Memory B cell (primary cell): ENCODE measurements at regions not wholly inside any gene's neighbourhood (a gene's known extent, or its start where the extent isn't known, plus 50 kb on each side); places are given as distances from the start of the nearest gene placed in this dataset.

Experiments
- ATAC-seq: fragments of 150-1000 bp; cut with Tn5 transposase; 2 replicates; pipeline ENCODE4 v1.10.0; 2021; ENCODE audit warnings: low read depth, mild to moderate bottlenecking, moderate library complexity
- DNase-seq, 2 donors: peaks; one replicate each; pipeline ENCODE4 v3.0.0; 2022; ENCODE audit warnings: low spot score in 2 of 2
- H3K27ac Mint-ChIP-seq: one replicate; pipeline ENCODE4 v1.8.0; 2022; ENCODE audit warnings: mild to moderate bottlenecking, moderate library complexity, mixed read lengths
- H3K27me3 Mint-ChIP-seq: one replicate; pipeline ENCODE4 v1.8.0; 2022; ENCODE audit warnings: mixed read lengths
- H3K36me3 Mint-ChIP-seq: one replicate; pipeline ENCODE4 v1.8.0; 2022; ENCODE audit warnings: mild to moderate bottlenecking, mixed read lengths
- H3K4me1 Mint-ChIP-seq: one replicate; pipeline ENCODE4 v1.8.0; 2022; ENCODE audit warnings: mixed read lengths
- H3K4me3 Mint-ChIP-seq: one replicate; pipeline ENCODE4 v1.8.0; 2022; ENCODE audit warnings: mild to moderate bottlenecking, moderate library complexity, mixed read lengths
- H3K9me3 Mint-ChIP-seq: one replicate; pipeline ENCODE4 v1.8.0; 2022; ENCODE audit warnings: mixed read lengths

DNA sequence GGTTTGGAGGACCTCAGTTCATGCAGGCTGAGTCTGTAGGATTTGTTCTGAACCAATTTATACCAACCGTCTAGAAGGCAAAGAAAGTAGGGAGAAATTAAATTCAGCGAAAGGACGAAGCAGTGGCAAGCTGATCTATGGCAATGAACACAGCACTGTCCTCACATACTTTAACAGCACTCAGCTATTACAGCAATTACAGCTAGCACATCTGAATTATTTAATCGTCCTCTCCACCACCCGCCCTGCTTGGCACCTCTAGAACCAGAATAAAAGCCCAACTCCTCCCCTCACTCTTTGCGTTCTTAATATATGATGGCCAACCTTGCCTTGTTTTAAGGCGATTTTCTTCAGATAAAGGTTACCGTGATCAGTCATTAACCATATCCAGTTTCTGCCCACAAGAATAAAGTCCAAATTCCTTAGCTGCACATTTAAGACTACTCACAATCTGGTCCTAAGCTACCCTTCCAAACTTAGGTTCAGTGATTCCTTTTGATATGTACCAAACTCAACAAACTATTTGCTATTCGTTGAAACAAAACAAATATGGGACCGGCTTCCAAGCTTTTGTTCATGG, 169.4 kb upstream of the ESRRG start:
- no peaks in the 10 kb centered on the region for H3K9me3 Mint-ChIP-seq
- H3K4me1 Mint-ChIP-seq = no peaks in the 10 kb centered on the region
- DNase-seq (no peak), ATAC-seq (no peak)
- no peaks in the 10 kb centered on the region for H3K36me3 Mint-ChIP-seq
- H3K27me3 Mint-ChIP-seq = no peaks in the 10 kb centered on the region
- H3K27ac Mint-ChIP-seq = no peak overlapping the region
- no peak overlapping the region for H3K4me3 Mint-ChIP-seq

DNA sequence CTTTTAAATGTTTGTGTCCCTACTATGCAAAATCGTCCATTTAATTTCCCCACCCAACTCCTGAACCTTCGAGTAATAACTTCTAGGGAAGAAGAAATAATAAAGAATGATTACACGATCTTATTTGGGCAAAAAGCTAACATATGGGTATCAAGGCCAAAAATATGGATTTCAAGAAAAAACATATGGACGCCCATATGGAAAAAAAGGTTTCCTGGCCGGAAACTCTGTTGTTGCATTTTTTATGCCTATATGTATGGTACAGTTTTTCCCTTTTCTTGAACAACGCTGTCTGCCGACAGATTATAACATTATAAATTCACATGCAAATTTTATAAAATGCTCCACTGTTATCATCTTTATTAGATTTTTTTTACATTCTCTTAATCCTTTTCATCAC, 167.6 kb upstream of the ESRRG start:
- Mint-ChIP-seq H3K27me3 (no peaks in the 10 kb centered on the region), H3K4me3 (no peak overlapping the region), H3K9me3 (no peaks in the 10 kb centered on the region), H3K27ac (no peak overlapping the region), H3K36me3 (no peaks in the 10 kb centered on the region), H3K4me1 (no peaks in the 10 kb centered on the region)
- ATAC-seq = no peak
- no peak for DNase-seq

DNA sequence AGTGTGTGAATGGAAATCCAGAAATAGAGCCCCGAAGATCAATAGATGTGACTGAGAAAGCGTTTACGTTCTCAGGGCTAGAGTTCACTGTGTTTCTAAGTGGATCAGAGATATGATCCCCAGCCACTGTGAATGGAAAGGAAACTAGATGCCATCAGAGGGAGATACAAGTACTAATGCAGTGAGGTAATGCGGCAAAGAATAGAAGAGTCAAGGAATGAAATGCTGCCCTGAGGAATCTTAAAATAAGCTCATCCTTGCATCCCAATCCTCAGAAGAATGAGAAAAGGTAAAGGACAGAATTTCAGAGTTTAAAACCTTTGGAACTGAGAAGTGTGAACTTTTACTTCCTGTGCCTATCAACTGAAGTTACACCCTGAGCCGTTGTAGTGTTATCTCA, 165.5 kb upstream of the ESRRG start:
- no peak for DNase-seq
- ATAC-seq = no peak
- H3K36me3 Mint-ChIP-seq = no peaks in the 10 kb centered on the region
- H3K9me3 Mint-ChIP-seq = no peaks in the 10 kb centered on the region
- H3K4me3 Mint-ChIP-seq = no peak overlapping the region
- no peak overlapping the region for H3K27ac Mint-ChIP-seq
- no peaks in the 10 kb centered on the region for H3K27me3 Mint-ChIP-seq
- no peaks in the 10 kb centered on the region for H3K4me1 Mint-ChIP-seq

DNA sequence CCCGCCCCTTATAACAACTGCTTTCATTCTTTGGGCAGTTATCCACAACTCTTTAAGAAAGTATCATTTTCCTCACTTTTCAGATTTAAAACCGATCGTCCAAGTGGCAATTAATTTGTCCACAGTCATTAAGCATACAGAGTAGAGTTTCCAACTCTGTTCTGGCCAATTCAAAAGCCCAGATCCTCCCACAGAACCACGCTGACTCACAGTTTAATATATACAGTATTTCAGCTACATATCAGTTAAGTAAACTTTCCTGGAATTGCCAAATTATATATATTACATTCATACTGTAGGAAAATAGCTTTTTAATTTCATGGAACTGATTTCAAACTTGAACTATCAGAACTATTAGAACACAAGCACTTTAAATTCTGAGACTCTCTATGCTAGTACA, 163.8 kb upstream of the ESRRG start:
- no peaks in the 10 kb centered on the region for H3K9me3 Mint-ChIP-seq
- H3K4me1 Mint-ChIP-seq = no peaks in the 10 kb centered on the region
- H3K27ac Mint-ChIP-seq = no peak overlapping the region
- H3K4me3 Mint-ChIP-seq = no peak overlapping the region
- ATAC-seq = no peak
- H3K36me3 Mint-ChIP-seq = no peaks in the 10 kb centered on the region
- no peaks in the 10 kb centered on the region for H3K27me3 Mint-ChIP-seq
- no peak for DNase-seq

DNA sequence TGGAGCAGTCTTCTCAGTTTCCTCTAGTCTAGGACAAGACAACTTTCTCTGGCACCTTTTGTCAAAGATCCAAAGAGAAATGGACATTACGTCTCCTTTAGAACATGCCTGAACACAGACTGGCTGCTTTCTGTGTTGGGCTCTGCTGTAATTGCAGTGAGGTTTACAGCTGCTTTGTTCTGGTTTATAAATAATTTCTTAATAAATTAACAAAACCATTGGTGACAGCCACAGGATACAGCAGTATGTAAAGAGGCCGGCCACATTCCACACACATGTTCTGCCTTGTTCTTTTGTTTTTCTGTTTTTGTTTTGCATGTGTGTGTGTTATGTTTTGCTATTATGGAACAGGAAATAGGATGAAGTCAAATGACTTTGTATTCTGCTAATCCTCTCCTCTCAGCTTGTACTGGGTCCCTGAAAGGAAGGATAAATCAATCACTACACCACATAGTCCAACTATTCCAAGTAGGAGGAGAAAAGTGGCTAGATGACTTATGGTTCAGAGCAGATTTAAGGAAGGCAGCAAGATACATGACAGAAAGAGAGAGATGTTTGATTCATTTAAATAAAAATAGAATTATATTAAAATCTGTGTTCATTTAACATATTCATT, 161.5 kb upstream of the ESRRG start:
- H3K4me1 Mint-ChIP-seq = no peaks in the 10 kb centered on the region
- no peaks in the 10 kb centered on the region for H3K9me3 Mint-ChIP-seq
- no peaks in the 10 kb centered on the region for H3K27me3 Mint-ChIP-seq
- no peak overlapping the region for H3K4me3 Mint-ChIP-seq
- no peak overlapping the region for H3K27ac Mint-ChIP-seq
- DNase-seq = no peak
- no peaks in the 10 kb centered on the region for H3K36me3 Mint-ChIP-seq
- no peak for ATAC-seq

DNA sequence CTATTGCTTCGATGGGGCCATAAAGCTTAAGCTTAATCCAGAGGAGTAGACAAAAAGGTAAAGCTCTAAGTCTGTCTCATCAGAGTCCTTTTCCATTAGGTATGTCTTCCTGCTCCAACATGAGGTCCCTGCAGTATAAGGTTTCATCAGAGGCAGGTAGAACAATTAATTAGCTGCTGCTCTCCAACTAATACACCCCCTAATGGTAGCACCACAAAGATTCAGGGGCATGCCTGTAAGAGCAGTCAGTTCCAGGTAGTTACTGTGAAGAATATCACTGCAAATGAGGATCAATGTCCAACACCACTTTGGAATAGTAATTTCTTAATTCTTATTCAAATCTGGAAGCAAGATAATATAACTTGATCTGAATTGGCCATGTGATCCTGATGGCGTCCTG, 160.3 kb upstream of the ESRRG start:
- Mint-ChIP-seq H3K27me3 (no peaks in the 10 kb centered on the region), H3K36me3 (no peaks in the 10 kb centered on the region), H3K4me3 (no peak overlapping the region), H3K27ac (no peak overlapping the region), H3K4me1 (no peaks in the 10 kb centered on the region), H3K9me3 (no peaks in the 10 kb centered on the region)
- ATAC-seq (no peak), DNase-seq (no peak)

DNA sequence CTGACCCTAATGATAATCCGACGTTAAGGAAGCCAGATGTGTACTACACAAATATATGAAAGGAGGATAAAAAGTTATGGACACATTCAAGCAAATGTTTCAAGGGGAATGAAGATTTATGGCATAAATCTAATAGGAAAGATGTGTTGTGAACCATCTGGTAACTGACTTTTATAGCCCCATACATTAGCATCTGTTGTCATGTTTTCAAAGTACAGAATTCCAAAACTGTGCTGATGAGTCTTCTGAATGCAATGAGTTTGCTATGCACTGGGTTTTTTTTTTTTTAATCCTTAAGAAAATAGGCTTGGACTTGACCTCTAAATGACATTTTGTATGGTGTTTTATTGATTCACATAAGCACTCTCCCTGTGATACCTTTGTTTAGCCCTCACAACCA, 158.5 kb upstream of the ESRRG start:
- Mint-ChIP-seq H3K4me1 (no peaks in the 10 kb centered on the region), H3K36me3 (no peaks in the 10 kb centered on the region), H3K4me3 (no peak overlapping the region), H3K9me3 (no peaks in the 10 kb centered on the region), H3K27me3 (no peaks in the 10 kb centered on the region), H3K27ac (no peak overlapping the region)
- ATAC-seq (no peak), DNase-seq (no peak)

DNA sequence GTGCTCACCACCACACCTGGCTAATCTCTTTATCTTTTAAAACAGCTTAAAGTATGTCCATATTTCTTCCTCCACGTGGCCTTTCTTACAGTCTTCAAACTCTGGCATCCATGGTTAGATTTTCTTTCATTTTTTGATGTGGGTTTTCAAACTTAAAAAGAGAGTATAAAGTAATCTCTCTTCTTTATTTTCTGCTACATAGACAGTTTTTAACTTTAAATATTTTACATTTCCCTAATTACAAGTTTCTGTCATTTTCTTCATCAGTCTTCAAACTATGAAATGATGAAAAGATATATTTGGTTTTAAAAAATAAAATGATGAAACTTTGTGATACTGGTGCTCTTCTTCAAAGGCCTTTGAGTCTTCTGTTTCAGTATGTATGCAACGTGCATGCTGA, 143.5 kb upstream of the ESRRG start:
- DNase-seq (no peak), ATAC-seq (no peak)
- no peak overlapping the region for H3K4me3 Mint-ChIP-seq
- no peaks in the 10 kb centered on the region for H3K27me3 Mint-ChIP-seq
- H3K4me1 Mint-ChIP-seq = no peaks in the 10 kb centered on the region
- H3K9me3 Mint-ChIP-seq = no peaks in the 10 kb centered on the region
- no peaks in the 10 kb centered on the region for H3K36me3 Mint-ChIP-seq
- no peak overlapping the region for H3K27ac Mint-ChIP-seq

DNA sequence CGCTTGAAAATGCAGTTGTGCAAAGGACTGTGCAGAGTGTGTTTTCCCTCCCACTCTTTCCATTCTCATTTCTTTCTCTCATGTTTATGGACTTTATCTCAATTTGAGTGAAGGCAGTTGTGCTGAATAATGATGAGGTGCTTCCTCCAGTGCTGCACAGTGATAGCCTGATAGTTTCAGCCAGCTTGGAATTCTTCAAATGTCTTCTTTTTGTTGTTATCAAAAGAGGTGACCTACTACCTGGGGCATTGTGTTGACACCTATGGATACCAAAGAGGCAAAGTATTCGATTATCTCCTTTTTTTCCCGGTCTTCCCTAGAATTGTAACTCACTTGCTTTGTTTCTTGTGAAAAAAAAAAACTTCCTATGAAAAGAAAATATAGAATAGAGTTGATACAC, 132.6 kb upstream of the ESRRG start:
- Mint-ChIP-seq H3K27ac (no peak overlapping the region), H3K4me3 (no peak overlapping the region)
- ATAC-seq = no peak

DNA sequence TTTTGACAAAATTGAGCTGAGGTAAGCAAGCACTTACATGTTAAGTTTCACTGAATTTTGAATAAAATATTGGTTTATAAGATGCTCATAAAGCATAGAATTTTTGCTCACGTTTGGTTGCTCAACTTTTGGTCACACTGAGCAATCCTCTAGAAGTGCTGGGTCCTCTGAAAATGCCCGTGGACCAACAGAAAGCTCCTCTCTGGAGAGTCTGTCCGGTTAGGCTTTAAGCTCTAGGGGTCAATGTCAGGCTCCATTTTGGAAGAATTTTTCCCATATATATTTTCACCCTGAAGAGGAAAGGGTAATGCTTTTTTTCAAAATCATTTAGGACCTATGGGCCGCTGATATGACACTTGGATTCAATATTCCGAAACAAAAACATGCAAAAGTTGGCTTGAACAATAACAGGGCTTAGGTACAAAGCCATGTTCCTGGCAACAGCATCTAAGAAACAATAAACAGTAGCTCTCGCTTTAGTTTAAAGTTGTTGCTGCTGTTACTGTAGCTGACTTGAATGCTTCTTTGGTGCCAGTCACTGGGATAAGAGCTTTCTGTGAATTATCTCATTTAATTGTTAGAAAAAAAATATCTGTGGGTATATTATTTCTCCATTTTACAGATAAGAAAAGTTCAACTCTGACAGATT, 131.7 kb upstream of the ESRRG start:
- DNase-seq (no peak), ATAC-seq (no peak)
- Mint-ChIP-seq H3K4me3 (no peak overlapping the region), H3K36me3 (no peaks in the 10 kb centered on the region), H3K4me1 (no peaks in the 10 kb centered on the region), H3K27ac (no peak overlapping the region), H3K27me3 (no peaks in the 10 kb centered on the region), H3K9me3 (no peaks in the 10 kb centered on the region)

More for the DNA sequence above, 132.6 kb upstream of the ESRRG start:
- Mint-ChIP-seq H3K4me1 (no peaks in the 10 kb centered on the region), H3K9me3 (no peaks in the 10 kb centered on the region), H3K36me3 (no peaks in the 10 kb centered on the region), H3K27me3 (no peaks in the 10 kb centered on the region)
- no peak for DNase-seq

DNA sequence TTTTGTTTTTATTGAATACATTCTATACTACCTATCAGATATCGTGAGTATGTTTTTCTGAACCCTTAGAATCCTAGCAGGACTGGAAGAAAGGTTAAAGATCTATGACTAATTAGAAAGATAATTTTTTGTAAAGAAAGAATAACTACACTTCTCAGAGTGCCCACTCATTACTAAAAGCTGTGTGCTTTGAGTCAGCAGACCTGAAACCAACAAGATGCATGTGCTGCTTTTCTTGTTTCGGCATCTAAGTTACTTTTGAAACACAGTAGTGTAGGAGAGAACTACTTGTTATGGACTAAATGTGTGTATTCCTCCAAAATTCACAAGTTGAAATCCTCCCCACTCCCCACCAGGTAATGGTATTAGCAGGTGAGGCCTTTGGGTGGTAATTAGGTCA, 127.8 kb upstream of the ESRRG start:
- no peak for DNase-seq
- no peaks in the 10 kb centered on the region for H3K4me1 Mint-ChIP-seq

DNA sequence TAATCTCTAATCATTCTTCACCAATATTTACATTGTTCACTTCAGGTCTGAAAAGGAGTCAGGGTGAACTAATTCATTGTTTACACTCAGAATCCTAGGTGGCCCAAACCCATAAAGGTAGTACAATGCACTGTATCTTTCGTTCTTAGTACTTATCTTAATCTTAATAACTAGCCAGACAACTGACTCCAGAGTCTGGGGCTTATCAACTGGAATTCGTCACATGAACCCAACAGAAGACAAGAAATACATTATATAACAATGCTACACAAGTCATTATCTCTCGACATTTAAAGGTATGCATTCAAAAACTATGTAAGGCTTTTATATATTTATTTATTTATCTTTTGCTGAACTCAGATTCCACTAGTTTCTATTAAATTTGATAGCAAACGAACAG, 125.9 kb upstream of the ESRRG start:
- no peak for DNase-seq
- Mint-ChIP-seq H3K36me3 (no peaks in the 10 kb centered on the region), H3K27me3 (no peaks in the 10 kb centered on the region), H3K4me3 (no peak overlapping the region), H3K4me1 (no peaks in the 10 kb centered on the region), H3K9me3 (peaks cover 2% of the 10 kb centered on the region), H3K27ac (no peak overlapping the region)
- no peak for ATAC-seq

More for the DNA sequence above, 127.8 kb upstream of the ESRRG start:
- no peaks in the 10 kb centered on the region for H3K36me3 Mint-ChIP-seq
- H3K27ac Mint-ChIP-seq = no peak overlapping the region
- H3K27me3 Mint-ChIP-seq = no peaks in the 10 kb centered on the region
- no peak overlapping the region for H3K4me3 Mint-ChIP-seq
- ATAC-seq = no peak
- H3K9me3 Mint-ChIP-seq = no peaks in the 10 kb centered on the region

DNA sequence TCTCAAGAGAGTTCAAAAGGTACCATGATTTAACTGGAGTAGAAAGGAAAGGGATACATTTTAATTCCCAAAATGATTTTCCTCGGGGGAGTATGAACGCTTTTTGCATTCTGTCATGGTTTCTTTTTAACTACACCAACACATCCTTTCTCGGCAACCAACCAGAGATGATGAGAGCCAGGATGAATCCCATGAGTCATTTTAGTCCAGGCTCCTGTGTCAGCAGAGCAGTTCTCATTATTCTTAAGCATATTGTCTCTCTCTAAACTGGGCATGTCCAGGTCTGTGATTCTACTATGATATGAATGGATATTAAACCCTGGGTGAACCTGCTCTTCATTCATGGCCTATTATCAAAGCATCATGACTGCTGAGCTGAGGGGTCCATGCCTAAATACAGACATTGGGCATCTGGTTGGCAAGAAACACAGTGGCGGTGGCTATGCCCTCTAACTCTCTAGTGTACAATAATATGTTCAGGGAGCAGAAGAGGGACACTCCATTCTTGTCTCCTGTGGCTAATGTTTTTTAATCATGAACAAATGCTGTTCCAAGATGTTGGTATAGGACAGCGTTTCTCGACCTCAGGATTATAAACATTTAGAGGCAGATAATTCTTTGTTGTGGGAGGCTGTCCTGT, 124.3 kb upstream of the ESRRG start:
- H3K27ac Mint-ChIP-seq = no peak overlapping the region
- H3K27me3 Mint-ChIP-seq = no peaks in the 10 kb centered on the region
- ATAC-seq (no peak), DNase-seq (no peak)
- no peaks in the 10 kb centered on the region for H3K36me3 Mint-ChIP-seq
- H3K9me3 Mint-ChIP-seq = peaks cover 2% of the 10 kb centered on the region
- no peak overlapping the region for H3K4me3 Mint-ChIP-seq
- H3K4me1 Mint-ChIP-seq = no peaks in the 10 kb centered on the region

DNA sequence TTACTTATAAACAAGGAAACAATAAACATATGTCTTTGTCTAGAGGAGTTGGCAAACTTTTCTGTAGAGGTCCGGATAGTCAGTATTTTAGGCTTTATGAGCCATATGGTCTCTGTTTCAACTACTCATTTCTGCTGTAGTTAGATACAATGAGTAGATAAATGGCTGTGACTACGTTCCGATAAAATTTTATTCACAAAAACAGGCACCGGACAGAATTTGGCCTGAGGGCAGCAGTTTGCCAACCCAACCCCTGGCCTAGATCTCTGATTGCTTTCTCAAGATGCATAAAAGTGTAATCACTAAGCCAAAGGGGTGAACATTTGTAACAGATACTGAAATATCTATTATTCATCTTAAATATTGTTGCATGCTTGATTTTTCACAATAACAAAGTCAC, 123.1 kb upstream of the ESRRG start:
- Mint-ChIP-seq H3K27ac (no peak overlapping the region), H3K36me3 (no peaks in the 10 kb centered on the region), H3K27me3 (no peaks in the 10 kb centered on the region), H3K4me1 (no peaks in the 10 kb centered on the region), H3K9me3 (peaks cover 2% of the 10 kb centered on the region), H3K4me3 (no peak overlapping the region)
- ATAC-seq (no peak), DNase-seq (no peak)
